HCT116 (cell line): ENCODE measurements at regions not wholly inside any gene's neighbourhood (a gene's known extent, or its start where the extent isn't known, plus 50 kb on each side); places are given as distances from the start of the nearest gene placed in this dataset.

Source experiments
- CEBPB ChIP-seq: IDR thresholded peaks from 2 replicates; pipeline ENCODE4 v1.6.1; 2012; ENCODE audit warnings: low read depth
- EZH2 ChIP-seq: fragments of 200-600 bp; sonication (generic); IDR thresholded peaks from 2 replicates; pipeline ENCODE4 v1.6.1; 2017; ENCODE audit warnings: antibody characterized with exemption, mixed run types
- EZH2phosphoT487 ChIP-seq: fragments of 200-600 bp; IDR thresholded peaks from 2 replicates; pipeline ENCODE4 v1.6.1; 2018; ENCODE audit warnings: antibody characterized with exemption, borderline replicate concordance
- JUND ChIP-seq: IDR thresholded peaks from 2 replicates; pipeline ENCODE4 v1.6.1; 2012
- POLR2A ChIP-seq: IDR thresholded peaks from 2 replicates; pipeline ENCODE4 v1.7.0; 2011; ENCODE audit warnings: borderline replicate concordance; ENCODE audit not compliant: insufficient read depth, insufficient read length; ENCODE audit errors: extremely low read depth
- RAD21 ChIP-seq: IDR thresholded peaks from 2 replicates; pipeline ENCODE4 v1.6.1; 2012; ENCODE audit warnings: low read depth, mild to moderate bottlenecking
- SP1 ChIP-seq: IDR thresholded peaks from 2 replicates; pipeline ENCODE4 v1.6.1; 2012; ENCODE audit warnings: low read depth
- SRF ChIP-seq: IDR thresholded peaks from 2 replicates; pipeline ENCODE4 v1.6.1; 2012; ENCODE audit warnings: low read depth
- TCF7L2 ChIP-seq: IDR thresholded peaks from 2 replicates; pipeline ENCODE4 v1.7.0; 2011; ENCODE audit warnings: borderline replicate concordance, inconsistent platforms; ENCODE audit not compliant: insufficient read depth, insufficient read length; ENCODE audit errors: extremely low read depth
- YY1 ChIP-seq: IDR thresholded peaks from 2 replicates; pipeline ENCODE4 v1.6.1; 2011; ENCODE audit warnings: low read length, low read depth, moderate library complexity, mild to moderate bottlenecking; ENCODE audit not compliant: insufficient replicate concordance; ENCODE audit errors: extremely low read depth
- ZNF274 ChIP-seq: fragments of 200-500 bp; sonication (Bioruptor generic); IDR thresholded peaks from 2 replicates; pipeline ENCODE4 v1.6.1; 2014; ENCODE audit warnings: mild to moderate bottlenecking, low read depth, low read length, inconsistent platforms
- TF ChIP-seq, protein P1 (sequence below), 3 experiments: fragments of 200-600 bp in 1 of 3; sonication (generic) in 1 of 3; IDR thresholded peaks in 2 of 3; conservative IDR thresholded peaks in 1 of 3; 2 replicates each; pipeline ENCODE4 v1.5.1; 2012 to 2017; ENCODE audit warnings: low read depth in 2 of 3, low read length in 2 of 3, antibody characterized with exemption in 1 of 3, borderline replicate concordance in 1 of 3, control low read depth in 1 of 3, mild to moderate bottlenecking in 1 of 3, mixed read lengths in 1 of 3, mixed run types in 1 of 3, moderate library complexity in 1 of 3; ENCODE audit not compliant: insufficient read depth in 1 of 3
- TF ChIP-seq, protein P2 (sequence below): IDR thresholded peaks from 2 replicates; pipeline ENCODE4 v1.6.1; 2012
- TF ChIP-seq, protein P3 (sequence below): IDR thresholded peaks from 2 replicates; pipeline ENCODE4 v1.6.1; 2012; ENCODE audit warnings: low read depth

DNA sequence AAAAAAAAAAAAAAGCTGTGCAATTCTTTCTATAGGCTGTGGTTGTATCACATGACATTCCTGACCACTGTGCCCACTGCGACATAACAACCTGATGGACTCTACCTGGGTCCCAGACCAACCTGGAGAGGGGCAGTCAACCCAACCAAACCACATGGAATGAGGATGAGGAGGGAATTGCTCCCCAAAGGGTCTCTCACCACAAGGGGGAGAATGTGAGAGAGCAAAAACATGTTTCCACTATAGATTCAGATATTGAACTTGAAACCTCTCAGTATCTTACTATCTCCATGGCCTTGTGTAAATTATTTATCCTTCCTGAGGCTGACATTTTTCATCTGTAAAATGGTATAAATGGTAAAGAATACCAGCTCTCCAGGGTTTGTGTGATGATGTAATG is 66.9 kb upstream of the SV2C start:
- TF ChIP-seq, protein P1, sequence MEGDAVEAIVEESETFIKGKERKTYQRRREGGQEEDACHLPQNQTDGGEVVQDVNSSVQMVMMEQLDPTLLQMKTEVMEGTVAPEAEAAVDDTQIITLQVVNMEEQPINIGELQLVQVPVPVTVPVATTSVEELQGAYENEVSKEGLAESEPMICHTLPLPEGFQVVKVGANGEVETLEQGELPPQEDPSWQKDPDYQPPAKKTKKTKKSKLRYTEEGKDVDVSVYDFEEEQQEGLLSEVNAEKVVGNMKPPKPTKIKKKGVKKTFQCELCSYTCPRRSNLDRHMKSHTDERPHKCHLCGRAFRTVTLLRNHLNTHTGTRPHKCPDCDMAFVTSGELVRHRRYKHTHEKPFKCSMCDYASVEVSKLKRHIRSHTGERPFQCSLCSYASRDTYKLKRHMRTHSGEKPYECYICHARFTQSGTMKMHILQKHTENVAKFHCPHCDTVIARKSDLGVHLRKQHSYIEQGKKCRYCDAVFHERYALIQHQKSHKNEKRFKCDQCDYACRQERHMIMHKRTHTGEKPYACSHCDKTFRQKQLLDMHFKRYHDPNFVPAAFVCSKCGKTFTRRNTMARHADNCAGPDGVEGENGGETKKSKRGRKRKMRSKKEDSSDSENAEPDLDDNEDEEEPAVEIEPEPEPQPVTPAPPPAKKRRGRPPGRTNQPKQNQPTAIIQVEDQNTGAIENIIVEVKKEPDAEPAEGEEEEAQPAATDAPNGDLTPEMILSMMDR (IDR thresholded peaks at IDR 0.05 in 2 of 3, conservative IDR thresholded peaks at IDR 0.05 in 1 of 3; ENCODE audit: borderline replicate concordance in 1 of 3, insufficient read depth in 1 of 3, low read depth in 2 of 3, low read length in 2 of 3): peak in 2 of 3 experiments; percentile 17 to 35; a peak in 1 of 6 replicates
- TF ChIP-seq JUND (no peak), POLR2A (no peak), EZH2 (no peak), YY1 (no peak), RAD21 (no peak), ZNF274 (no peak), EZH2phosphoT487 (no peak), SP1 (no peak), CEBPB (no peak), SRF (no peak), TCF7L2 (no peak)
- TF ChIP-seq, protein P2, sequence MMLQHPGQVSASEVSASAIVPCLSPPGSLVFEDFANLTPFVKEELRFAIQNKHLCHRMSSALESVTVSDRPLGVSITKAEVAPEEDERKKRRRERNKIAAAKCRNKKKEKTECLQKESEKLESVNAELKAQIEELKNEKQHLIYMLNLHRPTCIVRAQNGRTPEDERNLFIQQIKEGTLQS: no peak
- TF ChIP-seq, protein P3, sequence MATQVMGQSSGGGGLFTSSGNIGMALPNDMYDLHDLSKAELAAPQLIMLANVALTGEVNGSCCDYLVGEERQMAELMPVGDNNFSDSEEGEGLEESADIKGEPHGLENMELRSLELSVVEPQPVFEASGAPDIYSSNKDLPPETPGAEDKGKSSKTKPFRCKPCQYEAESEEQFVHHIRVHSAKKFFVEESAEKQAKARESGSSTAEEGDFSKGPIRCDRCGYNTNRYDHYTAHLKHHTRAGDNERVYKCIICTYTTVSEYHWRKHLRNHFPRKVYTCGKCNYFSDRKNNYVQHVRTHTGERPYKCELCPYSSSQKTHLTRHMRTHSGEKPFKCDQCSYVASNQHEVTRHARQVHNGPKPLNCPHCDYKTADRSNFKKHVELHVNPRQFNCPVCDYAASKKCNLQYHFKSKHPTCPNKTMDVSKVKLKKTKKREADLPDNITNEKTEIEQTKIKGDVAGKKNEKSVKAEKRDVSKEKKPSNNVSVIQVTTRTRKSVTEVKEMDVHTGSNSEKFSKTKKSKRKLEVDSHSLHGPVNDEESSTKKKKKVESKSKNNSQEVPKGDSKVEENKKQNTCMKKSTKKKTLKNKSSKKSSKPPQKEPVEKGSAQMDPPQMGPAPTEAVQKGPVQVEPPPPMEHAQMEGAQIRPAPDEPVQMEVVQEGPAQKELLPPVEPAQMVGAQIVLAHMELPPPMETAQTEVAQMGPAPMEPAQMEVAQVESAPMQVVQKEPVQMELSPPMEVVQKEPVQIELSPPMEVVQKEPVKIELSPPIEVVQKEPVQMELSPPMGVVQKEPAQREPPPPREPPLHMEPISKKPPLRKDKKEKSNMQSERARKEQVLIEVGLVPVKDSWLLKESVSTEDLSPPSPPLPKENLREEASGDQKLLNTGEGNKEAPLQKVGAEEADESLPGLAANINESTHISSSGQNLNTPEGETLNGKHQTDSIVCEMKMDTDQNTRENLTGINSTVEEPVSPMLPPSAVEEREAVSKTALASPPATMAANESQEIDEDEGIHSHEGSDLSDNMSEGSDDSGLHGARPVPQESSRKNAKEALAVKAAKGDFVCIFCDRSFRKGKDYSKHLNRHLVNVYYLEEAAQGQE: no peak
